Left ventricle myocardium inferior (tissue), 1 donor: ENCODE measurements at regions not wholly inside any gene's neighbourhood (a gene's known extent, or its start where the extent isn't known, plus 50 kb on each side); places are given as distances from the start of the nearest gene placed in this dataset.
A peak's percentile ranks its signal among the peaks of the same experiment; 100 is the strongest.

Experiments used
- DNase-seq: peaks from one replicate; pipeline ENCODE4 v3.0.0-alpha.2; 2020
- H3K27ac ChIP-seq: fragments of 200-600 bp; replicated peaks from 2 replicates; pipeline ENCODE4 v1.8.0; 2021
- H3K27me3 ChIP-seq: fragments of 200-600 bp; 2 replicates; pipeline ENCODE4 v1.8.0; 2021; ENCODE audit warnings: low read depth
- H3K36me3 ChIP-seq: fragments of 200-600 bp; 2 replicates; pipeline ENCODE4 v1.8.0; 2021
- H3K4me1 ChIP-seq: fragments of 200-600 bp; 2 replicates; pipeline ENCODE4 v1.8.0; 2021
- H3K4me3 ChIP-seq: fragments of 200-600 bp; 2 replicates; pipeline ENCODE4 v1.8.0; 2021; ENCODE audit warnings: mild to moderate bottlenecking, moderate library complexity
- H3K9me3 ChIP-seq: fragments of 200-600 bp; replicated peaks from 2 replicates; pipeline ENCODE4 v1.8.0; 2021
- intact Hi-C: fragments of 100-400 bp; cut with micrococcal nuclease; formaldehyde crosslinking; loops from one replicate; pipeline ENCODE4 v1.11.0; 2022
- TF ChIP-seq, protein P1 (sequence below): fragments of 200-600 bp; IDR thresholded peaks from 2 replicates; pipeline ENCODE4 v1.8.0; 2021; ENCODE audit warnings: antibody characterized with exemption, mild to moderate bottlenecking, borderline replicate concordance
- donor health status: DM: no; HTN: yes; CAD: no; lungs with severe emphysema.

DNA sequence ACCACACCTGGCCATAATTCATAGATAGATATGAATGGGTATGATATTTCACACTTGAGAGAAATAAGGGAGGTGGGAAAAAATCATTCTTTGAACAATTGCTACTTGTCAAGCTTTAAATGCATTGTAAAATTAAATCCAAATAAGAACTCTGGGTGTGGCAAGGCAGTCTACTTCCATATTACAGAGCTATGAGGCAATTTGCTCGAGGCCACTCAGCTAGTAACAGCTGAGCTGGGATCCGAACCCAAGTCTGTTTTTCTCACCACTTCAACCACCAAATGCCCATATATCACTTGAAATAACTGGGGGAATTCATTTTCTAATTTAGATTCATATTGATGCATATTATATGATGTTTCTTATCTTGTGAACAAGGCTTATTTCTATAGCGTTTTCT is 482.2 kb upstream of the ADAMTS9 start:
- H3K9me3 ChIP-seq = peaks cover 7% of the 10 kb centered on the region
- TF ChIP-seq, protein P1, sequence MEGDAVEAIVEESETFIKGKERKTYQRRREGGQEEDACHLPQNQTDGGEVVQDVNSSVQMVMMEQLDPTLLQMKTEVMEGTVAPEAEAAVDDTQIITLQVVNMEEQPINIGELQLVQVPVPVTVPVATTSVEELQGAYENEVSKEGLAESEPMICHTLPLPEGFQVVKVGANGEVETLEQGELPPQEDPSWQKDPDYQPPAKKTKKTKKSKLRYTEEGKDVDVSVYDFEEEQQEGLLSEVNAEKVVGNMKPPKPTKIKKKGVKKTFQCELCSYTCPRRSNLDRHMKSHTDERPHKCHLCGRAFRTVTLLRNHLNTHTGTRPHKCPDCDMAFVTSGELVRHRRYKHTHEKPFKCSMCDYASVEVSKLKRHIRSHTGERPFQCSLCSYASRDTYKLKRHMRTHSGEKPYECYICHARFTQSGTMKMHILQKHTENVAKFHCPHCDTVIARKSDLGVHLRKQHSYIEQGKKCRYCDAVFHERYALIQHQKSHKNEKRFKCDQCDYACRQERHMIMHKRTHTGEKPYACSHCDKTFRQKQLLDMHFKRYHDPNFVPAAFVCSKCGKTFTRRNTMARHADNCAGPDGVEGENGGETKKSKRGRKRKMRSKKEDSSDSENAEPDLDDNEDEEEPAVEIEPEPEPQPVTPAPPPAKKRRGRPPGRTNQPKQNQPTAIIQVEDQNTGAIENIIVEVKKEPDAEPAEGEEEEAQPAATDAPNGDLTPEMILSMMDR = no peak
- no peaks in the 10 kb centered on the region for H3K36me3 ChIP-seq
- H3K4me3 ChIP-seq = no peak overlapping the region
- H3K27me3 ChIP-seq = peaks cover 2% of the 10 kb centered on the region
- H3K4me1 ChIP-seq = peaks cover 30% of the 10 kb centered on the region
- intact Hi-C loops = loop anchor here (10.0 kb wide), 1 partner anchor 635 kb away; no protein-coding TSS in a partner anchor
- no peak for DNase-seq
- peak overlapping the region; percentile 77 for H3K27ac ChIP-seq

DNA sequence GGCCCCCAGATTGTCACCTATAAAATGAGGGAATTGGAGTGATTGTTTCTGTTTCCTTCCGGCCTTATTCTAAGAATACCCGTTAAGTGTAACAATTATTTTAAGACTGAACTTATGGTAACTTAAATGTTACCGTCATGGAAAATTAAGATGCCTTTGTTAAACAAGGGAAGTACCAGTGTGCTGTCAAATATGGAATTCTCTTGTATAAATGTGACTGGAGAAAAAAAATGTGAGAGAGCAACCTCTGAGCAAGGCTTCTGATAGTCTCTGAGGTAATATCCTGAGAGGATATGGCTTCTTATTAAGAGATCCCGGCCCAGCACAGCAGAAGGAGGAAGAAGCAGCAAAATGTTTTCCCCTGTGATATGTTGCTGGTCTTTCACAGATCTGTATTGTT is 480.7 kb upstream of the ADAMTS9 start:
- TF ChIP-seq, protein P1 = no peak
- intact Hi-C loops = loop anchor here (10.0 kb wide), 1 partner anchor 634 kb away; no protein-coding TSS in a partner anchor
- H3K4me3 ChIP-seq = no peak overlapping the region
- peaks cover 7% of the 10 kb centered on the region for H3K9me3 ChIP-seq
- H3K4me1 ChIP-seq = peaks cover 30% of the 10 kb centered on the region
- H3K27me3 ChIP-seq = peaks cover 4% of the 10 kb centered on the region
- H3K27ac ChIP-seq = peak overlapping the region; percentile 77
- DNase-seq = no peak
- no peaks in the 10 kb centered on the region for H3K36me3 ChIP-seq

DNA sequence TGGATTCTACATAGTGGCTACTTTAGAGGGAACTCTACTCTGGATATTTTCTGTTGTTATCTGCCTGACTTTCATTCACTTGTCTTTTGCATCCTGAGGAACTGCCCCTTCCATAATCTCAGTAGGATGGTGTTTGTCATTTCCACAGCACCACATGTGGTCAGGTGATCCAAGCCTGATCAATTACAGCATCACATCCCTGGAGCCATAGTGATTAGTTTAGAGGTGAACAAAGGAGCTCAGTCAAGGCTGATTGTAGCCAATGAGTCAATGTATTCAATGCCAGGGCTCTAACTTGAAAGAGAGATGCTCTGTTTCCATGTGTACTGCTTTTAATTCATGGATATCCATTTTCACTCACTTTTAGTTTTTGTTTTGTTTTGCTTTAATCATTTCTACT is 478.7 kb upstream of the ADAMTS9 start:
- TF ChIP-seq, protein P1 = no peak
- no peak overlapping the region for H3K27ac ChIP-seq
- peaks cover 7% of the 10 kb centered on the region for H3K9me3 ChIP-seq
- peaks cover 30% of the 10 kb centered on the region for H3K4me1 ChIP-seq
- intact Hi-C loops = loop anchor here (10.0 kb wide), 1 partner anchor 632 kb away; no protein-coding TSS in a partner anchor
- no peaks in the 10 kb centered on the region for H3K36me3 ChIP-seq
- H3K4me3 ChIP-seq = no peak overlapping the region
- H3K27me3 ChIP-seq = peaks cover 4% of the 10 kb centered on the region
- DNase-seq = no peak

DNA sequence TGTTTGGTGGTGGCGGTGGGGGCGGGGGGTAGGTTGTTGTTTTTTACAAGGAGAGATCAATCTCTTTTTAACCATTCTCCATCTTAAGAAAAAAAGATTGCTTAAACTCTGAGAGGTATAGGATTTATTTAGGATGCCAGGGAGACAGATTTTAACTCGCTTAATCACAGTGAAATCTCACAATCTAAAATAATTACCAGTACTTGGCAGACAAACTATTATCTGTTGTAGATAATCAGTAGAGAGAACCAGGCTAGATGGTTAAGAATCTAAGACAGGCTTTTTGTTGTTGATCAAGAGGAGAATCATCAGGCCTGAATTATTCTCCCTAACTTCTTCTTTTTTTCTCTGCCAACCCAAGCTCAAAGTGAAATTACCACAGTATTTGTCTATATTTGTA is 470.2 kb upstream of the ADAMTS9 start:
- TF ChIP-seq, protein P1 = no peak
- Histone ChIP-seq H3K36me3 (no peaks in the 10 kb centered on the region), H3K27ac (no peak overlapping the region), H3K27me3 (no peaks in the 10 kb centered on the region), H3K4me3 (no peak overlapping the region), H3K4me1 (no peaks in the 10 kb centered on the region), H3K9me3 (peaks cover 16% of the 10 kb centered on the region)
- no peak for DNase-seq
- intact Hi-C loops = no loop called here

DNA sequence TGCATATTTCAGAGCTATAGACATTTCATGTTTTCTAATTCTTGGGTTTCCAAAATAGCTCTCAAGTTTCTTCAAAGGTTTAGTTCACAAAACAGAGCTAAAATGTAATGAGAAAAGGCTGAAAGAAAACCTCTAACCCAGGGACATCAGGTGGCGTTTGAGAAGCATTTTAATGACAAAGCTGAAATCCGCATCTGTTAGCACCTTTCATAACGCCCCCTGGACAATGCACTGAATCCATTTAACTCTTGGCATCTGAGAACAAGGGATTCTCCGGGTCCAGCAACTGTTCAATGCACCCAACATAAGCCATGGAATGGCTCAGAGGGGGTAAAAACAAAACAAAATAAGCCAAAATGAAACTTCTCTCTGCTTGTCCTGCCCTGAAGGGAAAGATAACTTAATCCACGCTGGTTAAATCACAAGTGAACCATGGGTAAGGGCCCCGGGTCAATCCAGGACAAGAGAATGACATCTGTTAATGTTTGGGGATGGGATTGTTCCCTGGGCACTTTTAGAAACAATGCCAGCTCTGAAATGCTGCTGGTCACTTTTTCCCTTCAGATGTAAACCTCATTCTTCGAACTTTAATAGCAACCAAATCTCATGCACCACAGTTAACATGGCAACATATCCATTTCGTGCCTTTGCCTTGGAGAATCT is 466.2 kb upstream of the ADAMTS9 start:
- no peak for DNase-seq
- Histone ChIP-seq H3K27ac (no peak overlapping the region), H3K4me1 (no peaks in the 10 kb centered on the region), H3K4me3 (no peak overlapping the region), H3K36me3 (no peaks in the 10 kb centered on the region), H3K9me3 (no peaks in the 10 kb centered on the region), H3K27me3 (no peaks in the 10 kb centered on the region)
- TF ChIP-seq, protein P1 = no peak
- intact Hi-C loops = no loop called here
